IPS DF 6.9 (cell line): ENCODE measurements at regions not wholly inside any gene's neighbourhood (a gene's known extent, or its start where the extent isn't known, plus 50 kb on each side); places are given as distances from the start of the nearest gene placed in this dataset.
"Not testable (repeated sequence)": the region's sequence is repeated elsewhere in the genome, so short reads cannot be mapped to it uniquely, and the experiment has no call there.

ENCODE experiments used
- DNase-seq: peaks from one replicate; pipeline ENCODE4 v3.0.0-alpha.2; 2013; ENCODE audit warnings: low read depth, low spot score
- H3K27ac ChIP-seq: one replicate; pipeline ENCODE4 v1.5.1; 2013; ENCODE audit warnings: low read length, control low read depth
- H3K27me3 ChIP-seq: 2 replicates; pipeline ENCODE4 v1.6.1; 2013; ENCODE audit warnings: mild to moderate bottlenecking, low read length; ENCODE audit not compliant: control insufficient read depth, insufficient read depth
- H3K36me3 ChIP-seq: 2 replicates; pipeline ENCODE4 v1.6.1; 2013; ENCODE audit warnings: low read length; ENCODE audit not compliant: control insufficient read depth, insufficient read depth
- H3K4me1 ChIP-seq: 2 replicates; pipeline ENCODE4 v1.6.1; 2013; ENCODE audit warnings: low read length; ENCODE audit not compliant: control insufficient read depth, insufficient read depth
- H3K4me3 ChIP-seq: 2 replicates; pipeline ENCODE4 v1.5.1; 2013; ENCODE audit warnings: mild to moderate bottlenecking, low read length
- H3K9me3 ChIP-seq: 2 replicates; pipeline ENCODE4 v1.6.1; 2013; ENCODE audit warnings: low read length, inconsistent platforms; ENCODE audit not compliant: control insufficient read depth, insufficient read depth
- WGBS: extraction: QIAGEN DNeasy Blood & Tissue Kit; methylation state at CpG from one replicate; pipeline ENCODE4 v1.1.7; 2013; ENCODE audit warnings: mixed read lengths, missing lambda C conversion rate; ENCODE audit not compliant: insufficient read length, insufficient coverage; 5-methylcytosine and 5-hydroxymethylcytosine counted together

GRCh38 chr5:121665542-121665941 is 186.1 kb upstream of the FTMT start:
- not testable (repeated sequence) for H3K27me3 ChIP-seq, H3K27ac ChIP-seq, H3K4me3 ChIP-seq, DNase-seq, H3K36me3 ChIP-seq, H3K9me3 ChIP-seq, H3K4me1 ChIP-seq
- WGBS, result no CpG with 5 or more reads among the region's 4 CpGs

GRCh38 chr5:121667292-121667691 is 184.4 kb upstream of the FTMT start:
- Histone ChIP-seq H3K27me3 (no peaks in the 10 kb centered on the region), H3K36me3 (no peaks in the 10 kb centered on the region), H3K4me3 (no peak overlapping the region), H3K27ac (no peak overlapping the region), H3K4me1 (no peaks in the 10 kb centered on the region), H3K9me3 (no peaks in the 10 kb centered on the region)
- no peak for DNase-seq
- no CpG with 5 or more reads among the region's 3 CpGs for WGBS

GRCh38 chr5:121668635-121669034 is 183.0 kb upstream of the FTMT start:
- no peak overlapping the region for H3K27ac ChIP-seq
- no peak for DNase-seq
- no peaks in the 10 kb centered on the region for H3K36me3 ChIP-seq
- no CpG with 5 or more reads among the region's 1 CpG for WGBS
- H3K27me3 ChIP-seq, result no peaks in the 10 kb centered on the region
- H3K4me1 ChIP-seq, result no peaks in the 10 kb centered on the region
- H3K4me3 ChIP-seq, result no peak overlapping the region
- no peaks in the 10 kb centered on the region for H3K9me3 ChIP-seq

- Histone ChIP-seq H3K27me3 (no peaks in the 10 kb centered on the region), H3K4me3 (no peak overlapping the region), H3K36me3 (no peaks in the 10 kb centered on the region), H3K9me3 (no peaks in the 10 kb centered on the region), H3K27ac (no peak overlapping the region), H3K4me1 (no peaks in the 10 kb centered on the region)
- WGBS, result no CpG with 5 or more reads among the region's 2 CpGs
- DNase-seq, result no peak
Measured at GRCh38 chr5:121671624-121672023, 180.1 kb upstream of the FTMT start.

- no peak overlapping the region for H3K4me3 ChIP-seq
- no CpG with 5 or more reads among the region's 2 CpGs for WGBS
- no peaks in the 10 kb centered on the region for H3K36me3 ChIP-seq
- DNase-seq, result no peak
- no peaks in the 10 kb centered on the region for H3K9me3 ChIP-seq
- H3K27ac ChIP-seq, result no peak overlapping the region
- no peaks in the 10 kb centered on the region for H3K27me3 ChIP-seq
- H3K4me1 ChIP-seq, result no peaks in the 10 kb centered on the region
Measured at GRCh38 chr5:121675924-121676323, 175.8 kb upstream of the FTMT start.

- H3K4me3 ChIP-seq, result no peak overlapping the region
- DNase-seq, result no peak
- no peaks in the 10 kb centered on the region for H3K9me3 ChIP-seq
- H3K4me1 ChIP-seq, result no peaks in the 10 kb centered on the region
- H3K36me3 ChIP-seq, result no peaks in the 10 kb centered on the region; the same call in 1 of the 2 replicates
- no CpG with 5 or more reads among the region's 6 CpGs for WGBS
- H3K27ac ChIP-seq, result no peak overlapping the region
- H3K27me3 ChIP-seq, result no peaks in the 10 kb centered on the region
Measured at GRCh38 chr5:121681229-121681855, 170.3 kb upstream of the FTMT start.

GRCh38 chr5:121688126-121688525 is 163.6 kb upstream of the FTMT start:
- no peaks in the 10 kb centered on the region for H3K9me3 ChIP-seq
- H3K27ac ChIP-seq, result no peak overlapping the region
- no peak for DNase-seq
- H3K4me3 ChIP-seq, result no peak overlapping the region
- H3K36me3 ChIP-seq, result no peaks in the 10 kb centered on the region
- H3K27me3 ChIP-seq, result no peaks in the 10 kb centered on the region
- peaks cover 1% of the 10 kb centered on the region; the same call in 1 of the 2 replicates for H3K4me1 ChIP-seq
- no CpG with 5 or more reads among the region's 1 CpG for WGBS

GRCh38 chr5:121688781-121689180 is 162.9 kb upstream of the FTMT start:
- Histone ChIP-seq H3K4me3 (no peak overlapping the region), H3K27me3 (no peaks in the 10 kb centered on the region), H3K9me3 (no peaks in the 10 kb centered on the region), H3K4me1 (peaks cover 1% of the 10 kb centered on the region; the same call in 1 of the 2 replicates), H3K27ac (no peak overlapping the region), H3K36me3 (no peaks in the 10 kb centered on the region)
- WGBS, result no CpG with 5 or more reads among the region's 2 CpGs
- DNase-seq, result no peak

- no peaks in the 10 kb centered on the region for H3K9me3 ChIP-seq
- H3K36me3 ChIP-seq, result no peaks in the 10 kb centered on the region
- no peak for DNase-seq
- H3K4me1 ChIP-seq, result peaks cover 1% of the 10 kb centered on the region; the same call in 1 of the 2 replicates
- H3K27ac ChIP-seq, result no peak overlapping the region
- H3K27me3 ChIP-seq, result no peaks in the 10 kb centered on the region
- no peak overlapping the region for H3K4me3 ChIP-seq
Measured at GRCh38 chr5:121691478-121691877, 160.2 kb upstream of the FTMT start.

GRCh38 chr5:121692158-121692557 is 159.5 kb upstream of the FTMT start:
- Histone ChIP-seq H3K36me3 (no peaks in the 10 kb centered on the region), H3K27me3 (no peaks in the 10 kb centered on the region), H3K4me1 (peaks cover 1% of the 10 kb centered on the region; the same call in 1 of the 2 replicates), H3K4me3 (no peak overlapping the region), H3K9me3 (no peaks in the 10 kb centered on the region), H3K27ac (no peak overlapping the region)
- WGBS, result no CpG with 5 or more reads among the region's 2 CpGs
- no peak for DNase-seq

- H3K4me3 ChIP-seq, result no peak overlapping the region
- H3K9me3 ChIP-seq, result no peaks in the 10 kb centered on the region
- no peaks in the 10 kb centered on the region for H3K36me3 ChIP-seq
- no peak overlapping the region for H3K27ac ChIP-seq
- DNase-seq, result no peak
- WGBS, result no CpG with 5 or more reads among the region's 1 CpG
- H3K4me1 ChIP-seq, result peaks cover 1% of the 10 kb centered on the region; the same call in 1 of the 2 replicates
- H3K27me3 ChIP-seq, result no peaks in the 10 kb centered on the region
Measured at GRCh38 chr5:121693864-121694263, 157.8 kb upstream of the FTMT start.
